WERI-Rb-1 (cell line): ENCODE measurements at regions not wholly inside any gene's neighbourhood (a gene's known extent, or its start where the extent isn't known, plus 50 kb on each side); places are given as distances from the start of the nearest gene placed in this dataset.

ENCODE experiments used
- DNase-seq: peaks from one replicate; pipeline ENCODE4 v3.0.0-alpha.2; 2020
- H3K27ac ChIP-seq: fragments of 250-450 bp; sonication (Bioruptor Pico); 2 replicates; pipeline ENCODE4 v1.5.1; 2020; ENCODE audit warnings: mild to moderate bottlenecking, moderate library complexity
- H3K27me3 ChIP-seq: fragments of 250-450 bp; sonication (Bioruptor Pico); 2 replicates; pipeline ENCODE4 v1.5.1; 2021; ENCODE audit warnings: mild to moderate bottlenecking, low read depth, moderate library complexity; ENCODE audit not compliant: insufficient read depth, severe bottlenecking
- H3K36me3 ChIP-seq: fragments of 250-450 bp; sonication (Bioruptor Pico); 2 replicates; pipeline ENCODE4 v1.5.1; 2020; ENCODE audit warnings: mild to moderate bottlenecking, moderate library complexity
- H3K4me3 ChIP-seq: 2 replicates; pipeline ENCODE4 v1.5.1; 2011; ENCODE audit warnings: low read depth, mild to moderate bottlenecking, control low read depth, low read length
- H3K9me3 ChIP-seq: fragments of 250-450 bp; sonication (Bioruptor Pico); 2 replicates; pipeline ENCODE4 v1.5.1; 2021; ENCODE audit warnings: mild to moderate bottlenecking, moderate library complexity; ENCODE audit not compliant: severe bottlenecking
- TF ChIP-seq, protein P1 (sequence below): IDR thresholded peaks from 2 replicates; pipeline ENCODE4 v1.5.1; 2011; ENCODE audit warnings: low read depth, mild to moderate bottlenecking, control low read depth, inconsistent platforms, low read length

DNA sequence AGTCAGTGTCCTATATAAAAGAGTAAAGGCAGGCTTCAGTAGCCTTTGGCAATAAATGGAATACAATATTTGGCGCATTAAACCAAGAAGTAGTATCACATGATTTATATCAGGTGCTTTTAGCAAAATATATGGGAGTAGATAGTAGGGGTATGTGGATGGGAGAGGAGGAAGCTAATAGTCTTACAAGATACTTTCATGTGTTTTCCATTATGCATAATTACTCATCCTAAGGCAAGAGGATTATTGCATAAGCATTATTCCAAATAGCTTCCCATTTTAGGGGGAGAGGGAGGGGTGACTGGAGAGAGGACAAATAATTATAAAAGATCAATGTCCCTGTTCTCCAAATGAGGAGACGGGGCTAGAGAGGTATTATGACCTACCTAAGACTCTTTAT, 104.3 kb downstream of the DUSP6 start:
- TF ChIP-seq, protein P1, sequence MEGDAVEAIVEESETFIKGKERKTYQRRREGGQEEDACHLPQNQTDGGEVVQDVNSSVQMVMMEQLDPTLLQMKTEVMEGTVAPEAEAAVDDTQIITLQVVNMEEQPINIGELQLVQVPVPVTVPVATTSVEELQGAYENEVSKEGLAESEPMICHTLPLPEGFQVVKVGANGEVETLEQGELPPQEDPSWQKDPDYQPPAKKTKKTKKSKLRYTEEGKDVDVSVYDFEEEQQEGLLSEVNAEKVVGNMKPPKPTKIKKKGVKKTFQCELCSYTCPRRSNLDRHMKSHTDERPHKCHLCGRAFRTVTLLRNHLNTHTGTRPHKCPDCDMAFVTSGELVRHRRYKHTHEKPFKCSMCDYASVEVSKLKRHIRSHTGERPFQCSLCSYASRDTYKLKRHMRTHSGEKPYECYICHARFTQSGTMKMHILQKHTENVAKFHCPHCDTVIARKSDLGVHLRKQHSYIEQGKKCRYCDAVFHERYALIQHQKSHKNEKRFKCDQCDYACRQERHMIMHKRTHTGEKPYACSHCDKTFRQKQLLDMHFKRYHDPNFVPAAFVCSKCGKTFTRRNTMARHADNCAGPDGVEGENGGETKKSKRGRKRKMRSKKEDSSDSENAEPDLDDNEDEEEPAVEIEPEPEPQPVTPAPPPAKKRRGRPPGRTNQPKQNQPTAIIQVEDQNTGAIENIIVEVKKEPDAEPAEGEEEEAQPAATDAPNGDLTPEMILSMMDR: no peak
- Histone ChIP-seq H3K4me3 (no peak overlapping the region), H3K27me3 (no peaks in the 10 kb centered on the region), H3K9me3 (no peaks in the 10 kb centered on the region), H3K27ac (no peak overlapping the region), H3K36me3 (no peaks in the 10 kb centered on the region)
- no peak for DNase-seq

DNA sequence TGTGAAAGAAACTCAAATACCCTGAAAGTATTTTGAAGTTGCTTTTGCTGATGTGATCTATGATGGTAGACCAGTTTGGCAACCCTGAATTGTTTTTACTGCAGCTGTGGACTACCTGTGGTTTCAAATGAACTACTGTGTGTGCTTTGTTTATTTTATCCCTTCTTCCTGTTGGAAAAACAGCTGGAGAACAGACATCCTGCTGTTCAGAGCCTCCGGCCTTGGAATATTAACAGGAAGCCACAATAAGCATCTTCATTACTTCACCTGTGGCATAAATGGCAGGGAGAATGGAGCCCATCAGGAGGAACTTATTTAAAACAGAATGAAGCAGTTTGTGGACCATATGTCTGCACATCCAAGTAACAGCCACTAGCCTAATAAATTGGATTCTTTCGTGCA, 104.8 kb downstream of the DUSP6 start:
- H3K9me3 ChIP-seq: no peaks in the 10 kb centered on the region
- no peaks in the 10 kb centered on the region for H3K27me3 ChIP-seq
- TF ChIP-seq, protein P1: no peak
- no peak overlapping the region for H3K27ac ChIP-seq
- H3K36me3 ChIP-seq: no peaks in the 10 kb centered on the region
- DNase-seq: no peak
- no peak overlapping the region for H3K4me3 ChIP-seq

DNA sequence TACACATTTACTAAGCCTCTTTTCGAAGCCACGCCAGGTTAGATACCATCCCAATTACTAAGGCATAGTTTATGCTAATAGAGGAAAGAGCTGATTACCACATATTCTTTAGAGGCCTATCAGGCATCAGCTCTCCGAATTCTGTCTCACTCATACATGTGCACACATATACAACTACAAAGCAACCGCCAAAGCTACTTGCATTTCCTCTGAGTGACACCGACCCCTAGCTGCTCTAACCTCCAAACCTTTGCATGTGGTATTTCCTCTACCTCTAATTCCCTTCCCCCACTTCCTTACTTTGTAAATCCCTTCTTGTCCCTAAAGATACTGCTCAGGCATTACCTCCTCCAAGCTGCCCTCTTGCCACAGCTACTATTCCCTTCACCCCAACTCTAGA, 107.2 kb downstream of the DUSP6 start:
- Histone ChIP-seq H3K9me3 (no peaks in the 10 kb centered on the region), H3K27me3 (no peaks in the 10 kb centered on the region), H3K4me3 (no peak overlapping the region), H3K27ac (no peak overlapping the region), H3K36me3 (no peaks in the 10 kb centered on the region)
- DNase-seq: no peak
- TF ChIP-seq, protein P1: no peak

DNA sequence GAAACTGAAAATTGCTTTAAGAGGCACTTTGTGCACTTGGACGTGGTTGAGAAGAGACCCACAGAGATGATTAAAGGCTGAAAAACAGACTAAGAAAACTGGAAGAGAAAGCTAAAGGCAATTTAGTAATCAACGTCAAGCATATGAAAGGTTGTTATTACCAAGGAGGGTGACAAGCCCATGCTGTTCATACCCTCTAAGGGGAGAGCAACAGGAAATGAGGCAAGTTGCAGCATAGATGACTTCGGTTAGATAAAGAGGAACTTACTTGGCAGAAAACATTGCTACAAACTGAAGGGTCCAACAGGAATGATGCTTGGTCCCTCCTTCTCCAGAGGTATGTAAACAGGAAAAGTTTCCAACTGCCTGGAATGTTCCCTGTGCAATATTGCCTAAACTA, 107.8 kb downstream of the DUSP6 start:
- DNase-seq: no peak
- TF ChIP-seq, protein P1: no peak
- Histone ChIP-seq H3K27me3 (no peaks in the 10 kb centered on the region), H3K9me3 (no peaks in the 10 kb centered on the region), H3K4me3 (no peak overlapping the region), H3K27ac (no peak overlapping the region), H3K36me3 (no peaks in the 10 kb centered on the region)

DNA sequence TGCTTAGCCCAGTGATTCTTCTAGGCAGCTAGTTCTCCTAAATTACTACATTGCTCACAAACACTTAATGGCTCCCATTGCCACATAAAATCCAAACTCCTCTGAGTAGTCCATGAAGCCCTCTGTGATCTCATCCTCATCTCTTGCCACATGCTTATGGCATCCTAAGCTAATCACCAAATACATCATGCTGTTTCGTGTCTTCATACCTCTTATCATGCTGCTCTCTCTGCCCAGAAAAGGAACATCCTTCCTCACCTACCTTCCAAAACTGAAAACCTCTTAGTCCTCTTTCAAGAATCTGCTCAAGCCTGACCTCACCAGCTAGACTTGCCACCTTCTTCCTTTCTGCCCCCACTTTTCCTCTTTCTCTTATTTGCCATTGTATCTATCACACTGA, 108.5 kb downstream of the DUSP6 start:
- DNase-seq: no peak
- no peaks in the 10 kb centered on the region for H3K36me3 ChIP-seq
- TF ChIP-seq, protein P1: no peak
- no peaks in the 10 kb centered on the region for H3K27me3 ChIP-seq
- H3K27ac ChIP-seq: no peak overlapping the region
- no peak overlapping the region for H3K4me3 ChIP-seq
- H3K9me3 ChIP-seq: no peaks in the 10 kb centered on the region

DNA sequence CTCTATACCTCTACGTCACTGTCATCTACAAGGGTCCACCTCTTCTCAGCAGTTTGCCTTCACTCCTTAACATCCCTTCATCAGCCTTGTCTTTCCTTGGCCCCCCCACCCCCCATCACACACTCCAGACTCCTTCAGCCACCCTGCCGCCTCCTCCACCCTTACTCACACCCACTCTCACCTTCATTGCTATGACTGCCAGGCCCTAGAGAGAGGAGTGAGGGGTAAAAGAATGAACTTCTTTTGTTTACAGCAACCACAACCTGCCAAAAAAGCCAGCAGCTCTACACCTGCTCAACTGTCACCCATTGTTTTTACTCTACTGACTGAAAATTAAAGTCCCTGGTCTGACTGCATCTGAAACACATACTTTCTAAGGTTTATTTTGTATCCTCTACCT, 112.8 kb downstream of the DUSP6 start:
- TF ChIP-seq, protein P1: no peak
- Histone ChIP-seq H3K36me3 (no peaks in the 10 kb centered on the region), H3K4me3 (no peak overlapping the region), H3K9me3 (no peaks in the 10 kb centered on the region), H3K27me3 (no peaks in the 10 kb centered on the region), H3K27ac (no peak overlapping the region)
- DNase-seq: no peak
